Panc1 (cell line): ENCODE measurements at regions not wholly inside any gene's neighbourhood (a gene's known extent, or its start where the extent isn't known, plus 50 kb on each side); places are given as distances from the start of the nearest gene placed in this dataset.

Experiments used
- POLR2AphosphoS5 ChIP-seq: IDR thresholded peaks from 2 replicates; pipeline ENCODE4 v1.6.1; 2012; ENCODE audit warnings: mild to moderate bottlenecking, low read depth, low read length, moderate library complexity
- SIN3A ChIP-seq: IDR thresholded peaks from 2 replicates; pipeline ENCODE4 v1.6.1; 2012; ENCODE audit warnings: low read depth, mild to moderate bottlenecking, low read length, moderate library complexity, borderline replicate concordance; ENCODE audit not compliant: insufficient read depth
- TCF7L2 ChIP-seq: IDR thresholded peaks from 2 replicates; pipeline ENCODE4 v1.6.1; 2011; ENCODE audit warnings: mild to moderate bottlenecking, low read depth, low read length, inconsistent platforms
- TF ChIP-seq, protein P1 (sequence below): fragments of 450-650 bp; IDR thresholded peaks from 2 replicates; pipeline ENCODE4 v1.5.1; 2017; ENCODE audit warnings: mild to moderate bottlenecking
- TF ChIP-seq, protein P2 (sequence below), 2 experiments: IDR thresholded peaks; 2 replicates each; pipeline ENCODE4 v1.6.1; 2011 to 2012; ENCODE audit warnings: low read depth in 2 of 2, control low read depth in 1 of 2, low read length in 1 of 2, mild to moderate bottlenecking in 1 of 2, moderate library complexity in 1 of 2; ENCODE audit not compliant: insufficient read depth in 1 of 2

GRCh38 chr15:96893159-96893906, 562.8 kb downstream of the NR2F2 start:
- TF ChIP-seq SIN3A: no peak
- TF ChIP-seq, protein P1, sequence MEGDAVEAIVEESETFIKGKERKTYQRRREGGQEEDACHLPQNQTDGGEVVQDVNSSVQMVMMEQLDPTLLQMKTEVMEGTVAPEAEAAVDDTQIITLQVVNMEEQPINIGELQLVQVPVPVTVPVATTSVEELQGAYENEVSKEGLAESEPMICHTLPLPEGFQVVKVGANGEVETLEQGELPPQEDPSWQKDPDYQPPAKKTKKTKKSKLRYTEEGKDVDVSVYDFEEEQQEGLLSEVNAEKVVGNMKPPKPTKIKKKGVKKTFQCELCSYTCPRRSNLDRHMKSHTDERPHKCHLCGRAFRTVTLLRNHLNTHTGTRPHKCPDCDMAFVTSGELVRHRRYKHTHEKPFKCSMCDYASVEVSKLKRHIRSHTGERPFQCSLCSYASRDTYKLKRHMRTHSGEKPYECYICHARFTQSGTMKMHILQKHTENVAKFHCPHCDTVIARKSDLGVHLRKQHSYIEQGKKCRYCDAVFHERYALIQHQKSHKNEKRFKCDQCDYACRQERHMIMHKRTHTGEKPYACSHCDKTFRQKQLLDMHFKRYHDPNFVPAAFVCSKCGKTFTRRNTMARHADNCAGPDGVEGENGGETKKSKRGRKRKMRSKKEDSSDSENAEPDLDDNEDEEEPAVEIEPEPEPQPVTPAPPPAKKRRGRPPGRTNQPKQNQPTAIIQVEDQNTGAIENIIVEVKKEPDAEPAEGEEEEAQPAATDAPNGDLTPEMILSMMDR: peak; percentile 82
- peak; percentile 89 for TF ChIP-seq TCF7L2
- TF ChIP-seq POLR2AphosphoS5: no peak
- TF ChIP-seq, protein P2, sequence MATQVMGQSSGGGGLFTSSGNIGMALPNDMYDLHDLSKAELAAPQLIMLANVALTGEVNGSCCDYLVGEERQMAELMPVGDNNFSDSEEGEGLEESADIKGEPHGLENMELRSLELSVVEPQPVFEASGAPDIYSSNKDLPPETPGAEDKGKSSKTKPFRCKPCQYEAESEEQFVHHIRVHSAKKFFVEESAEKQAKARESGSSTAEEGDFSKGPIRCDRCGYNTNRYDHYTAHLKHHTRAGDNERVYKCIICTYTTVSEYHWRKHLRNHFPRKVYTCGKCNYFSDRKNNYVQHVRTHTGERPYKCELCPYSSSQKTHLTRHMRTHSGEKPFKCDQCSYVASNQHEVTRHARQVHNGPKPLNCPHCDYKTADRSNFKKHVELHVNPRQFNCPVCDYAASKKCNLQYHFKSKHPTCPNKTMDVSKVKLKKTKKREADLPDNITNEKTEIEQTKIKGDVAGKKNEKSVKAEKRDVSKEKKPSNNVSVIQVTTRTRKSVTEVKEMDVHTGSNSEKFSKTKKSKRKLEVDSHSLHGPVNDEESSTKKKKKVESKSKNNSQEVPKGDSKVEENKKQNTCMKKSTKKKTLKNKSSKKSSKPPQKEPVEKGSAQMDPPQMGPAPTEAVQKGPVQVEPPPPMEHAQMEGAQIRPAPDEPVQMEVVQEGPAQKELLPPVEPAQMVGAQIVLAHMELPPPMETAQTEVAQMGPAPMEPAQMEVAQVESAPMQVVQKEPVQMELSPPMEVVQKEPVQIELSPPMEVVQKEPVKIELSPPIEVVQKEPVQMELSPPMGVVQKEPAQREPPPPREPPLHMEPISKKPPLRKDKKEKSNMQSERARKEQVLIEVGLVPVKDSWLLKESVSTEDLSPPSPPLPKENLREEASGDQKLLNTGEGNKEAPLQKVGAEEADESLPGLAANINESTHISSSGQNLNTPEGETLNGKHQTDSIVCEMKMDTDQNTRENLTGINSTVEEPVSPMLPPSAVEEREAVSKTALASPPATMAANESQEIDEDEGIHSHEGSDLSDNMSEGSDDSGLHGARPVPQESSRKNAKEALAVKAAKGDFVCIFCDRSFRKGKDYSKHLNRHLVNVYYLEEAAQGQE (IDR thresholded peaks at IDR 0.05; ENCODE audit: insufficient read depth in 1 of 2, low read depth in 2 of 2, low read length in 1 of 2): no peak
